ENCODE measurements at regions not wholly inside any gene's neighbourhood (a gene's known extent, or its start where the extent isn't known, plus 50 kb on each side); places are given as distances from the start of the nearest gene placed in this dataset.

DNA sequence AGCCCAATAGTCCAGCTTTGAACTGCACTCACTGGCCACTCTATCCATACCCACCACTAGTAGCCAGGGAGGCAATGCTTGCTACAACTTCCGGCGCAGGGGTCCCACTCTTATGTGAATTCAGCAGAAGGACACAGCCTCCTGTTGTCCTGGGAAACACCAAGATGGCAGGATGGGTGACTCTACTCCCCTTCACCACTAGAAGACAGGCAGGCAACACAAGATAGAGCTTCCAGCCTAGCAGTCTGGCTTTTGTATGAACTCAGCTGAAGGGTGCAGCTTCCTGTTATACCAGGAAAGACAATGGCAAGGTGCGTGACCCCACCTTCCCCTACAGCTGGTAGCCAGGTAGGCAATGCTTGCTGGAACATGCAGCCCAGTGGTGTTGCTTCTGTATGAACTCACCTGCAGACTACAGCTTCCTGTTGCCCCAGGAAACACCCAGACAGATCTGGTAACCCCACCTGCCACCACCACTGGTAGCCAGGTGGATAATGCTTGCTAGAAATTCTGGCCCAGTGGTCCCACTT, 205.2 kb upstream of the KIRREL3 start:
- H3F3A ChIP-seq (replicated peaks; ENCODE audit: low read depth): no peaks in the 10 kb centered on the region
- peaks cover 2% of the 10 kb centered on the region; the same call in 1 of the 2 replicates for H3K9me2 ChIP-seq (ENCODE audit: insufficient read depth)
- no peaks in the 10 kb centered on the region for H3K36me3 ChIP-seq (ENCODE audit: insufficient read depth)
- ATAC-seq (no peak), DNase-seq (ENCODE audit: low spot score) (no peak)
- no peaks in the 10 kb centered on the region for H3K4me1 ChIP-seq (ENCODE audit: insufficient read depth)
- H3K79me2 ChIP-seq (replicated peaks; ENCODE audit: insufficient read depth): no peaks in the 10 kb centered on the region
- no peak overlapping the region for H3K4me3 Mint-ChIP-seq
- H3K4me2 ChIP-seq: no peak overlapping the region
- no peak for TF ChIP-seq JUNB (IDR thresholded peaks at IDR 0.05; ENCODE audit: unreplicated experiment)
- TF ChIP-seq EZH2 (IDR thresholded peaks at IDR 0.05; ENCODE audit: low read depth, unreplicated experiment): no peak
- TF ChIP-seq, protein P1, sequence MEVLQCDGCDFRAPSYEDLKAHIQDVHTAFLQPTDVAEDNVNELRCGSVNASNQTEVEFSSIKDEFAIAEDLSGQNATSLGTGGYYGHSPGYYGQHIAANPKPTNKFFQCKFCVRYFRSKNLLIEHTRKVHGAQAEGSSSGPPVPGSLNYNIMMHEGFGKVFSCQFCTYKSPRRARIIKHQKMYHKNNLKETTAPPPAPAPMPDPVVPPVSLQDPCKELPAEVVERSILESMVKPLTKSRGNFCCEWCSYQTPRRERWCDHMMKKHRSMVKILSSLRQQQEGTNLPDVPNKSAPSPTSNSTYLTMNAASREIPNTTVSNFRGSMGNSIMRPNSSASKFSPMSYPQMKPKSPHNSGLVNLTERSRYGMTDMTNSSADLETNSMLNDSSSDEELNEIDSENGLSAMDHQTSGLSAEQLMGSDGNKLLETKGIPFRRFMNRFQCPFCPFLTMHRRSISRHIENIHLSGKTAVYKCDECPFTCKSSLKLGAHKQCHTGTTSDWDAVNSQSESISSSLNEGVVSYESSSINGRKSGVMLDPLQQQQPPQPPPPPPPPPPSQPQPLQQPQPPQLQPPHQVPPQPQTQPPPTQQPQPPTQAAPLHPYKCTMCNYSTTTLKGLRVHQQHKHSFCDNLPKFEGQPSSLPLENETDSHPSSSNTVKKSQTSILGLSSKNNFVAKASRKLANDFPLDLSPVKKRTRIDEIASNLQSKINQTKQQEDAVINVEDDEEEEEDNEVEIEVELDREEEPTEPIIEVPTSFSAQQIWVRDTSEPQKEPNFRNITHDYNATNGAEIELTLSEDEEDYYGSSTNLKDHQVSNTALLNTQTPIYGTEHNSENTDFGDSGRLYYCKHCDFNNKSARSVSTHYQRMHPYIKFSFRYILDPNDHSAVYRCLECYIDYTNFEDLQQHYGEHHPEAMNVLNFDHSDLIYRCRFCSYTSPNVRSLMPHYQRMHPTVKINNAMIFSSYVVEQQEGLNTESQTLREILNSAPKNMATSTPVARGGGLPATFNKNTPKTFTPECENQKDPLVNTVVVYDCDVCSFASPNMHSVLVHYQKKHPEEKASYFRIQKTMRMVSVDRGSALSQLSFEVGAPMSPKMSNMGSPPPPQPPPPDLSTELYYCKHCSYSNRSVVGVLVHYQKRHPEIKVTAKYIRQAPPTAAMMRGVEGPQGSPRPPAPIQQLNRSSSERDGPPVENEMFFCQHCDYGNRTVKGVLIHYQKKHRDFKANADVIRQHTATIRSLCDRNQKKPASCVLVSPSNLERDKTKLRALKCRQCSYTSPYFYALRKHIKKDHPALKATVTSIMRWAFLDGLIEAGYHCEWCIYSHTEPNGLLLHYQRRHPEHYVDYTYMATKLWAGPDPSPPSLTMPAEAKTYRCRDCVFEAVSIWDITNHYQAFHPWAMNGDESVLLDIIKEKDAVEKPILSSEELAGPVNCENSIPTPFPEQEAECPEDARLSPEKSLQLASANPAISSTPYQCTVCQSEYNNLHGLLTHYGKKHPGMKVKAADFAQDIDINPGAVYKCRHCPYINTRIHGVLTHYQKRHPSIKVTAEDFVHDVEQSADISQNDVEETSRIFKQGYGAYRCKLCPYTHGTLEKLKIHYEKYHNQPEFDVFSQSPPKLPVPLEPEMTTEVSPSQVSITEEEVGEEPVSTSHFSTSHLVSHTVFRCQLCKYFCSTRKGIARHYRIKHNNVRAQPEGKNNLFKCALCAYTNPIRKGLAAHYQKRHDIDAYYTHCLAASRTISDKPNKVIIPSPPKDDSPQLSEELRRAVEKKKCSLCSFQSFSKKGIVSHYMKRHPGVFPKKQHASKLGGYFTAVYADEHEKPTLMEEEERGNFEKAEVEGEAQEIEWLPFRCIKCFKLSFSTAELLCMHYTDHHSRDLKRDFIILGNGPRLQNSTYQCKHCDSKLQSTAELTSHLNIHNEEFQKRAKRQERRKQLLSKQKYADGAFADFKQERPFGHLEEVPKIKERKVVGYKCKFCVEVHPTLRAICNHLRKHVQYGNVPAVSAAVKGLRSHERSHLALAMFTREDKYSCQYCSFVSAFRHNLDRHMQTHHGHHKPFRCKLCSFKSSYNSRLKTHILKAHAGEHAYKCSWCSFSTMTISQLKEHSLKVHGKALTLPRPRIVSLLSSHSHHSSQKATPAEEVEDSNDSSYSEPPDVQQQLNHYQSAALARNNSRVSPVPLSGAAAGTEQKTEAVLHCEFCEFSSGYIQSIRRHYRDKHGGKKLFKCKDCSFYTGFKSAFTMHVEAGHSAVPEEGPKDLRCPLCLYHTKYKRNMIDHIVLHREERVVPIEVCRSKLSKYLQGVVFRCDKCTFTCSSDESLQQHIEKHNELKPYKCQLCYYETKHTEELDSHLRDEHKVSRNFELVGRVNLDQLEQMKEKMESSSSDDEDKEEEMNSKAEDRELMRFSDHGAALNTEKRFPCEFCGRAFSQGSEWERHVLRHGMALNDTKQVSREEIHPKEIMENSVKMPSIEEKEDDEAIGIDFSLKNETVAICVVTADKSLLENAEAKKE (CRISPR knock-in tag; IDR thresholded peaks at IDR 0.05): no peak
- TF ChIP-seq, protein P2, sequence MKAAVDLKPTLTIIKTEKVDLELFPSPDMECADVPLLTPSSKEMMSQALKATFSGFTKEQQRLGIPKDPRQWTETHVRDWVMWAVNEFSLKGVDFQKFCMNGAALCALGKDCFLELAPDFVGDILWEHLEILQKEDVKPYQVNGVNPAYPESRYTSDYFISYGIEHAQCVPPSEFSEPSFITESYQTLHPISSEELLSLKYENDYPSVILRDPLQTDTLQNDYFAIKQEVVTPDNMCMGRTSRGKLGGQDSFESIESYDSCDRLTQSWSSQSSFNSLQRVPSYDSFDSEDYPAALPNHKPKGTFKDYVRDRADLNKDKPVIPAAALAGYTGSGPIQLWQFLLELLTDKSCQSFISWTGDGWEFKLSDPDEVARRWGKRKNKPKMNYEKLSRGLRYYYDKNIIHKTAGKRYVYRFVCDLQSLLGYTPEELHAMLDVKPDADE (IDR thresholded peaks at IDR 0.05): no peak
- TF ChIP-seq, protein P3, sequence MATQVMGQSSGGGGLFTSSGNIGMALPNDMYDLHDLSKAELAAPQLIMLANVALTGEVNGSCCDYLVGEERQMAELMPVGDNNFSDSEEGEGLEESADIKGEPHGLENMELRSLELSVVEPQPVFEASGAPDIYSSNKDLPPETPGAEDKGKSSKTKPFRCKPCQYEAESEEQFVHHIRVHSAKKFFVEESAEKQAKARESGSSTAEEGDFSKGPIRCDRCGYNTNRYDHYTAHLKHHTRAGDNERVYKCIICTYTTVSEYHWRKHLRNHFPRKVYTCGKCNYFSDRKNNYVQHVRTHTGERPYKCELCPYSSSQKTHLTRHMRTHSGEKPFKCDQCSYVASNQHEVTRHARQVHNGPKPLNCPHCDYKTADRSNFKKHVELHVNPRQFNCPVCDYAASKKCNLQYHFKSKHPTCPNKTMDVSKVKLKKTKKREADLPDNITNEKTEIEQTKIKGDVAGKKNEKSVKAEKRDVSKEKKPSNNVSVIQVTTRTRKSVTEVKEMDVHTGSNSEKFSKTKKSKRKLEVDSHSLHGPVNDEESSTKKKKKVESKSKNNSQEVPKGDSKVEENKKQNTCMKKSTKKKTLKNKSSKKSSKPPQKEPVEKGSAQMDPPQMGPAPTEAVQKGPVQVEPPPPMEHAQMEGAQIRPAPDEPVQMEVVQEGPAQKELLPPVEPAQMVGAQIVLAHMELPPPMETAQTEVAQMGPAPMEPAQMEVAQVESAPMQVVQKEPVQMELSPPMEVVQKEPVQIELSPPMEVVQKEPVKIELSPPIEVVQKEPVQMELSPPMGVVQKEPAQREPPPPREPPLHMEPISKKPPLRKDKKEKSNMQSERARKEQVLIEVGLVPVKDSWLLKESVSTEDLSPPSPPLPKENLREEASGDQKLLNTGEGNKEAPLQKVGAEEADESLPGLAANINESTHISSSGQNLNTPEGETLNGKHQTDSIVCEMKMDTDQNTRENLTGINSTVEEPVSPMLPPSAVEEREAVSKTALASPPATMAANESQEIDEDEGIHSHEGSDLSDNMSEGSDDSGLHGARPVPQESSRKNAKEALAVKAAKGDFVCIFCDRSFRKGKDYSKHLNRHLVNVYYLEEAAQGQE (IDR thresholded peaks at IDR 0.05; ENCODE audit: unreplicated experiment): no peak
- TF ChIP-seq EZH2phosphoT487 (IDR thresholded peaks at IDR 0.05; ENCODE audit: unreplicated experiment): no peak
- TF ChIP-seq ZNF114 (CRISPR knock-in tag; IDR thresholded peaks at IDR 0.05): no peak
- no peak for TF ChIP-seq POLR2AphosphoS5 (IDR thresholded peaks at IDR 0.05; ENCODE audit: low read depth)
- TF ChIP-seq, protein P4, sequence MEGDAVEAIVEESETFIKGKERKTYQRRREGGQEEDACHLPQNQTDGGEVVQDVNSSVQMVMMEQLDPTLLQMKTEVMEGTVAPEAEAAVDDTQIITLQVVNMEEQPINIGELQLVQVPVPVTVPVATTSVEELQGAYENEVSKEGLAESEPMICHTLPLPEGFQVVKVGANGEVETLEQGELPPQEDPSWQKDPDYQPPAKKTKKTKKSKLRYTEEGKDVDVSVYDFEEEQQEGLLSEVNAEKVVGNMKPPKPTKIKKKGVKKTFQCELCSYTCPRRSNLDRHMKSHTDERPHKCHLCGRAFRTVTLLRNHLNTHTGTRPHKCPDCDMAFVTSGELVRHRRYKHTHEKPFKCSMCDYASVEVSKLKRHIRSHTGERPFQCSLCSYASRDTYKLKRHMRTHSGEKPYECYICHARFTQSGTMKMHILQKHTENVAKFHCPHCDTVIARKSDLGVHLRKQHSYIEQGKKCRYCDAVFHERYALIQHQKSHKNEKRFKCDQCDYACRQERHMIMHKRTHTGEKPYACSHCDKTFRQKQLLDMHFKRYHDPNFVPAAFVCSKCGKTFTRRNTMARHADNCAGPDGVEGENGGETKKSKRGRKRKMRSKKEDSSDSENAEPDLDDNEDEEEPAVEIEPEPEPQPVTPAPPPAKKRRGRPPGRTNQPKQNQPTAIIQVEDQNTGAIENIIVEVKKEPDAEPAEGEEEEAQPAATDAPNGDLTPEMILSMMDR (conservative IDR thresholded peaks at IDR 0.05; ENCODE audit: low read depth in 2 of 2): no peak
- TF ChIP-seq STAT1 (IDR thresholded peaks at IDR 0.05; ENCODE audit: unreplicated experiment): no peak
- no peak for TF ChIP-seq NANOG (IDR thresholded peaks at IDR 0.05; ENCODE audit: borderline replicate concordance)
- H2AFZ ChIP-seq: no peak overlapping the region
- H3K36me3 Mint-ChIP-seq (ENCODE audit: low read depth): no peaks in the 10 kb centered on the region; the same call in 1 of the 3 replicates
- no peak overlapping the region for H3K27ac Mint-ChIP-seq
- H3K27ac ChIP-seq (ENCODE audit: low read depth): no peak overlapping the region
- H4K20me1 ChIP-seq (replicated peaks; ENCODE audit: insufficient read depth): no peaks in the 10 kb centered on the region
- no peak overlapping the region for H3K4me3 ChIP-seq
- H3K27me3 Mint-ChIP-seq (ENCODE audit: insufficient read depth, low read depth, poor library complexity): no peaks in the 10 kb centered on the region
- H3K9me3 Mint-ChIP-seq: peaks cover 28% of the 10 kb centered on the region
- H3K4me1 Mint-ChIP-seq: no peaks in the 10 kb centered on the region
- no peaks in the 10 kb centered on the region for H3K27me3 ChIP-seq (ENCODE audit: insufficient read depth)

Measured in GM23338 (cell line).